ENCODE measurements at regions not wholly inside any gene's neighbourhood (a gene's known extent, or its start where the extent isn't known, plus 50 kb on each side); places are given as distances from the start of the nearest gene placed in this dataset.

- BruUV-seq (replicated peaks): no TSS peak
- no peak for DNase-seq
- no peaks in the 10 kb centered on the region for H3K9me3 Mint-ChIP-seq (ENCODE audit: low read depth, unreplicated experiment)
- H3K4me1 Mint-ChIP-seq (ENCODE audit: low read depth, unreplicated experiment): no peaks in the 10 kb centered on the region
- no peak overlapping the region for H3K4me3 Mint-ChIP-seq (ENCODE audit: low read depth, unreplicated experiment)
- no peaks in the 10 kb centered on the region for H3K27me3 Mint-ChIP-seq (ENCODE audit: unreplicated experiment)
- no peak overlapping the region for H3K27ac Mint-ChIP-seq (ENCODE audit: unreplicated experiment)
- H3K36me3 Mint-ChIP-seq (ENCODE audit: insufficient read depth, unreplicated experiment): no peaks in the 10 kb centered on the region
- intact Hi-C loops (cut with micrococcal nuclease; ENCODE audit: unreplicated experiment): no loop called here
- no peak for TF ChIP-seq CTCF (IDR thresholded peaks at IDR 0.05; ENCODE audit: unreplicated experiment)
- CTCF ChIA-PET: interaction anchor here (0.6 kb wide), 1 partner anchor 70 kb away, joined by 3 read pairs; no protein-coding TSS in a partner anchor
These were observed 98.7 kb downstream of the CRYAA start for GRCh38 chr21:43267391-43268085.

GRCh38 chr21:43266534-43266933 lies 97.7 kb downstream of the CRYAA start:
- intact Hi-C loops (cut with micrococcal nuclease; ENCODE audit: unreplicated experiment): no loop called here
- H3K27me3 Mint-ChIP-seq (ENCODE audit: unreplicated experiment): no peaks in the 10 kb centered on the region
- H3K36me3 Mint-ChIP-seq (ENCODE audit: insufficient read depth, unreplicated experiment): no peaks in the 10 kb centered on the region
- BruUV-seq (replicated peaks): no TSS peak
- no peaks in the 10 kb centered on the region for H3K9me3 Mint-ChIP-seq (ENCODE audit: low read depth, unreplicated experiment)
- H3K27ac Mint-ChIP-seq (ENCODE audit: unreplicated experiment): no peak overlapping the region
- CTCF ChIA-PET: no interaction called here
- TF ChIP-seq CTCF (IDR thresholded peaks at IDR 0.05; ENCODE audit: unreplicated experiment): no peak
- no peaks in the 10 kb centered on the region for H3K4me1 Mint-ChIP-seq (ENCODE audit: low read depth, unreplicated experiment)
- H3K4me3 Mint-ChIP-seq (ENCODE audit: low read depth, unreplicated experiment): no peak overlapping the region
- DNase-seq: no peak

- CTCF ChIA-PET: no interaction called here
- Mint-ChIP-seq H3K4me3 (ENCODE audit: low read depth, unreplicated experiment) (no peak overlapping the region), H3K27ac (ENCODE audit: unreplicated experiment) (no peak overlapping the region), H3K4me1 (ENCODE audit: low read depth, unreplicated experiment) (no peaks in the 10 kb centered on the region), H3K9me3 (ENCODE audit: low read depth, unreplicated experiment) (no peaks in the 10 kb centered on the region), H3K27me3 (ENCODE audit: unreplicated experiment) (no peaks in the 10 kb centered on the region), H3K36me3 (ENCODE audit: insufficient read depth, unreplicated experiment) (no peaks in the 10 kb centered on the region)
- no peak for DNase-seq
- intact Hi-C loops (cut with micrococcal nuclease; ENCODE audit: unreplicated experiment): no loop called here
- no TSS peak for BruUV-seq (replicated peaks)
- no peak for TF ChIP-seq CTCF (IDR thresholded peaks at IDR 0.05; ENCODE audit: unreplicated experiment)
These were observed 93.6 kb downstream of the CRYAA start for GRCh38 chr21:43262427-43262826.

Measured in Calu3 (cell line).